Common myeloid progenitor, CD34-positive (primary cell): ENCODE measurements at regions not wholly inside any gene's neighbourhood (a gene's known extent, or its start where the extent isn't known, plus 50 kb on each side); places are given as distances from the start of the nearest gene placed in this dataset.

ENCODE experiments used
- CTCF ChIA-PET: fragments of 350-600 bp; sonication (Branson Sonifier 250); formaldehyde crosslinking; loops from one replicate; lab custom pipeline; 2021; ENCODE audit warnings: antibody characterized with exemption; lab: Charles Lee
- POLR2A ChIA-PET: fragments of 350-600 bp; sonication (Branson Sonifier 250); formaldehyde crosslinking; loops from one replicate; lab custom pipeline; 2021; ENCODE audit warnings: antibody characterized with exemption; lab: Charles Lee
- DNase-seq, 3 donors: peaks; one replicate each; pipeline versions ENCODE4 v3.0.0 to v3.0.0-alpha.2; 2013
- H3K27ac ChIP-seq, 2 experiments: 1 replicate in 1 of 2; 2 replicates in 1 of 2; pipeline ENCODE4 v1.7.0; 2013; ENCODE audit warnings: inconsistent platforms in 2 of 2, low read length in 2 of 2, mild to moderate bottlenecking in 2 of 2, low read depth in 1 of 2, moderate library complexity in 1 of 2; ENCODE audit not compliant: severe bottlenecking in 2 of 2, insufficient read depth in 1 of 2, poor library complexity in 1 of 2
- H3K27me3 ChIP-seq, 5 experiments: replicated peaks in 2 of 5; 1 replicate in 3 of 5; 2 replicates in 2 of 5; pipeline versions ENCODE4 v1.6.1 to v1.7.0; 2013; ENCODE audit warnings: low read length in 4 of 5, mild to moderate bottlenecking in 2 of 5, moderate library complexity in 2 of 5, inconsistent platforms in 1 of 5; ENCODE audit not compliant: insufficient read depth in 5 of 5, control insufficient read depth in 4 of 5
- H3K36me3 ChIP-seq, 4 experiments: 1 replicate in 2 of 4; 2 replicates in 2 of 4; pipeline versions ENCODE4 v1.6.1 to v1.7.0; 2013; ENCODE audit warnings: low read length in 3 of 4, control low read depth in 1 of 4, mild to moderate bottlenecking in 1 of 4; ENCODE audit not compliant: control insufficient read depth in 4 of 4, insufficient read depth in 4 of 4
- H3K4me1 ChIP-seq, 4 experiments: 1 replicate in 3 of 4; 2 replicates in 1 of 4; pipeline versions ENCODE4 v1.6.1 to v1.7.1; 2013; ENCODE audit warnings: low read length in 3 of 4, mild to moderate bottlenecking in 3 of 4, control low read depth in 1 of 4, inconsistent platforms in 1 of 4, moderate library complexity in 1 of 4; ENCODE audit not compliant: control insufficient read depth in 4 of 4, insufficient read depth in 4 of 4; ENCODE audit errors: control extremely low read depth in 1 of 4
- H3K4me3 ChIP-seq, 7 experiments: 1 replicate in 4 of 7; 2 replicates in 3 of 7; pipeline versions ENCODE4 v1.5.1 to v1.7.0; 2013; ENCODE audit warnings: mild to moderate bottlenecking in 7 of 7, low read length in 6 of 7, moderate library complexity in 6 of 7, inconsistent platforms in 2 of 7, low read depth in 2 of 7, control low read depth in 1 of 7; ENCODE audit not compliant: insufficient read depth in 4 of 7, control insufficient read depth in 1 of 7; ENCODE audit errors: extremely low read depth in 1 of 7
- H3K9me3 ChIP-seq, 5 experiments: 1 replicate in 4 of 5; 2 replicates in 1 of 5; pipeline versions ENCODE4 v1.6.1 to v1.7.1; 2013; ENCODE audit warnings: low read length in 4 of 5, mild to moderate bottlenecking in 2 of 5, inconsistent platforms in 1 of 5, low read depth in 1 of 5, moderate library complexity in 1 of 5; ENCODE audit not compliant: control insufficient read depth in 4 of 5, insufficient read depth in 2 of 5; ENCODE audit errors: control extremely low read depth in 1 of 5
- WGBS: methylation state at CpG from one replicate; pipeline ENCODE4 v1.1.5; 2013; ENCODE audit not compliant: insufficient coverage; 5-methylcytosine and 5-hydroxymethylcytosine counted together

GRCh38 chr7:124263232-124263827, 230.5 kb upstream of the TMEM229A start:
- no peak overlapping the region for H3K4me3 ChIP-seq
- H3K27ac ChIP-seq, result no peak overlapping the region
- H3K36me3 ChIP-seq, result no peaks in the 10 kb centered on the region
- H3K9me3 ChIP-seq, result no peaks in the 10 kb centered on the region
- no peaks in the 10 kb centered on the region for H3K4me1 ChIP-seq
- no peaks in the 10 kb centered on the region for H3K27me3 ChIP-seq
- ChIA-PET CTCF (interaction anchor here (0.6 kb wide), 1 partner anchor 12 kb away, joined by 3 read pairs; no protein-coding TSS in a partner anchor), POLR2A (no interaction called here)
- DNase-seq, result no peak
- WGBS, result 100% methylated on average over 1 of the region's 4 CpGs

GRCh38 chr7:124261710-124262109, 228.8 kb upstream of the TMEM229A start:
- Histone ChIP-seq H3K27me3 (no peaks in the 10 kb centered on the region), H3K36me3 (no peaks in the 10 kb centered on the region), H3K4me1 (no peaks in the 10 kb centered on the region), H3K9me3 (no peaks in the 10 kb centered on the region), H3K27ac (no peak overlapping the region), H3K4me3 (no peak overlapping the region)
- no peak for DNase-seq
- WGBS, result no CpG with 5 or more reads among the region's 2 CpGs
- POLR2A ChIA-PET, result no interaction called here
- CTCF ChIA-PET, result no interaction called here

GRCh38 chr7:124257638-124258308, 224.9 kb upstream of the TMEM229A start:
- H3K36me3 ChIP-seq, result no peaks in the 10 kb centered on the region
- no peaks in the 10 kb centered on the region for H3K27me3 ChIP-seq
- DNase-seq, result no peak
- H3K27ac ChIP-seq, result no peak overlapping the region
- H3K4me1 ChIP-seq, result no peaks in the 10 kb centered on the region
- ChIA-PET CTCF (no interaction called here), POLR2A (no interaction called here)
- 29% methylated on average over 3 of the region's 5 CpGs for WGBS
- H3K4me3 ChIP-seq, result no peak overlapping the region
- H3K9me3 ChIP-seq, result no peaks in the 10 kb centered on the region

GRCh38 chr7:124255041-124255655, 222.3 kb upstream of the TMEM229A start:
- WGBS, result 67% methylated on average over 3 of the region's 4 CpGs
- Histone ChIP-seq H3K27me3 (no peaks in the 10 kb centered on the region), H3K27ac (no peak overlapping the region), H3K36me3 (no peaks in the 10 kb centered on the region), H3K4me1 (no peaks in the 10 kb centered on the region), H3K9me3 (no peaks in the 10 kb centered on the region), H3K4me3 (no peak overlapping the region)
- POLR2A ChIA-PET, result no interaction called here
- DNase-seq, result no peak
- CTCF ChIA-PET, result no interaction called here

GRCh38 chr7:124254396-124254795, 221.5 kb upstream of the TMEM229A start:
- H3K4me3 ChIP-seq, result no peak overlapping the region
- CTCF ChIA-PET, result no interaction called here
- H3K27me3 ChIP-seq, result no peaks in the 10 kb centered on the region
- no peaks in the 10 kb centered on the region for H3K36me3 ChIP-seq
- H3K4me1 ChIP-seq, result no peaks in the 10 kb centered on the region
- no peak for DNase-seq
- H3K27ac ChIP-seq, result no peak overlapping the region
- H3K9me3 ChIP-seq, result no peaks in the 10 kb centered on the region
- POLR2A ChIA-PET, result no interaction called here

GRCh38 chr7:124251636-124252035, 218.8 kb upstream of the TMEM229A start:
- ChIA-PET POLR2A (no interaction called here), CTCF (interaction anchor here (0.6 kb wide), 1 partner anchor 12 kb away, joined by 3 read pairs; no protein-coding TSS in a partner anchor)
- Histone ChIP-seq H3K4me1 (no peaks in the 10 kb centered on the region), H3K4me3 (no peak overlapping the region), H3K27ac (no peak overlapping the region), H3K27me3 (no peaks in the 10 kb centered on the region), H3K36me3 (no peaks in the 10 kb centered on the region), H3K9me3 (no peaks in the 10 kb centered on the region)
- no peak for DNase-seq

- H3K9me3 ChIP-seq, result no peaks in the 10 kb centered on the region
Measured at GRCh38 chr7:124250297-124251034, 217.6 kb upstream of the TMEM229A start.

More at GRCh38 chr7:124250297-124251034, 217.6 kb upstream of the TMEM229A start:
- Histone ChIP-seq H3K27me3 (no peaks in the 10 kb centered on the region), H3K36me3 (no peaks in the 10 kb centered on the region), H3K4me1 (no peaks in the 10 kb centered on the region), H3K27ac (no peak overlapping the region), H3K4me3 (no peak overlapping the region)
- DNase-seq, result no peak
- ChIA-PET CTCF (no interaction called here), POLR2A (no interaction called here)
- 93% methylated on average over 3 of the region's 5 CpGs for WGBS
